DMS79 (cell line): ENCODE measurements at regions not wholly inside any gene's neighbourhood (a gene's known extent, or its start where the extent isn't known, plus 50 kb on each side); places are given as distances from the start of the nearest gene placed in this dataset.

Experiments
- DNase-seq: peaks from one replicate; lab custom pipeline; 2025; lab: John Stamatoyannopoulos, UW

GRCh38 chr10:28963539-28964221 lies 286.4 kb downstream of the BAMBI start:
- DNase-seq: no peak

DNA sequence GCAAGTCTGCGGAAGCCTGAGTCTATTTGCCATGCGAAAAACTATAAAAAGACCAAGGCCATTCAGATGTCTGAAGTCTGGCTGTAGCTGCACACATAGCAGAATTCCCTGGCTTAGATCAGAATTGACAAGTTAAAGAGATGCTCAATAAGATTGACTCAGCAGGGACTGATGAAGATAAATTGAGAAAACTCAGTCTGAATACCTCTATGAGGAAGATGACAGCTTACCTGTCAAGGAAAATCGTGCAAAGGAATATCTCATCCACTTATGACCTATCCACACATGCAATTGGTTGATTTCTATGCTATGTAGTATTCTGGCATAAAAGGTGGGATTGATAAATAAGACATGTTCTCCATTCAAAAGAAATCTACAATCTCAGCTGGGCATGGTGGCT lies 288.6 kb downstream of the BAMBI start:
- no peak for DNase-seq

DNA sequence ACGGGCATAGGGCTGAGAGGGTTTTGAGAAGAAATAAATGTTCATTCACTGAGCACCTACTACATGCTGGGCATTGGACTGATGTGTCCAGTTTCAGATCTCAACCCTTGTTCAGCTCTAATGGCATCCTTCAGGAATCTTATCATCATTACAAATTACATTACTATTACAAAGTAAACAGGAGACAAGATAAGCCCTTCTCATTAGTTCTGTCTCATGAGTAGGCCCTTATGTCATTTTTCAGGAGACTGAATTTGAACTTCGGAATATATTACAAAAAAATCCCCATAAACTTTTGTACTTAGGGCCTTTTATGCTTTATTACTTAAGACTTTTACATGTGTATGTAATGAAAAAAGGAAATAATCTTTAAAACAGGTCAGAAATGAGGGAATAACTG lies 289.7 kb downstream of the BAMBI start:
- no peak for DNase-seq

GRCh38 chr10:28969413-28969812 lies 292.1 kb downstream of the BAMBI start:
- no peak for DNase-seq

- DNase-seq: no peak
These were observed 292.9 kb downstream of the BAMBI start for GRCh38 chr10:28970231-28970630.

DNA sequence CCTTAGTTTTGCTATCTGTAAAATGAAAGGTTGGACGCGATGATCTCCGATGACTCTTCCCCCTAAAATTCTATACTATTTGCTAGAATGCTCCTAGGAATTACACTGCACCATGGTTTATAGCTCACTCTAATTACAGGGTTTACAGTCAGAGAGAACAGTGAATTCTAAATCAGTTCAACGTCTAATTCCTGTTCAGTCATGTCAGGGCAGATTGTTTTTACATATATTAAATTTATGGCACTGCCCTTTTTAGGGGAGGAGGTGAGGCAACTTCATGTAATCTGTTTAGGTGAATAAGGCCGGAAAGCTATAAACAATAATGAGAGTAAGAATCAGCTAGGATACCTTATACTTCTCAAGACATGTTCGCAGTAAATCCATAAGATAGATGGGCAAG lies 293.9 kb downstream of the BAMBI start:
- DNase-seq: no peak

- no peak for DNase-seq
These were observed 294.4 kb downstream of the BAMBI start for GRCh38 chr10:28971764-28972163.

DNA sequence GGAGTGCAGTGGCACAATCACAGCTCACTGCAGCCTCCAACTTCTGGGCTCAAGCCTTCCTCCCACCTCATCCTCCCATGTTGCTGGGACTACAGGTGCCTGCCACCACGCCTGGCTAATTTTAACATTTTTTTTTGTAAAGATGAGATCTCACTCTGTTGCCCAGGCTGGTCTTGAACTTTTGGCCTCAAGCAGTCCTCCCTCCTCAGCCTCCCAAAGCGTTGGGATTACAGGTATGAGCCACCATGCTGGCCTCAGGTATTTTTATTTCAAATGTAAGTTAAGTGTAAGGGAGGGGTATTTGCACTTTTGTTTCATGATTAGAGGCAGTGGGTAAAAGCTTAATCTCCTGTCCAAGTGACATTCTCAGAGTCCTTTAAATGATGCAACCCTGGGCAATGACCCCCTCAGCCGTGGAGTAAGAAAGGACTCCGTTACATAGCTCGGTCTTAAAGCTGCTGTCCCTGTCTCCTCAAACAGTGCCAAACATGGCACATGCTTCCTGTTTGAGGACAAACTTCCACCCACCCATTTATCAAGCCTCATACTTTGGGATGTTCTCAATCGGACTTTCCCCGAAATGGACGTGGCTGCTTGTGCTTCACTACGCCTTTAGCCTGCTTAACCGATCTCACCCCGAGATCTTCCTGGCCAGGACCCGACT lies 296.1 kb downstream of the BAMBI start:
- DNase-seq: no peak

DNA sequence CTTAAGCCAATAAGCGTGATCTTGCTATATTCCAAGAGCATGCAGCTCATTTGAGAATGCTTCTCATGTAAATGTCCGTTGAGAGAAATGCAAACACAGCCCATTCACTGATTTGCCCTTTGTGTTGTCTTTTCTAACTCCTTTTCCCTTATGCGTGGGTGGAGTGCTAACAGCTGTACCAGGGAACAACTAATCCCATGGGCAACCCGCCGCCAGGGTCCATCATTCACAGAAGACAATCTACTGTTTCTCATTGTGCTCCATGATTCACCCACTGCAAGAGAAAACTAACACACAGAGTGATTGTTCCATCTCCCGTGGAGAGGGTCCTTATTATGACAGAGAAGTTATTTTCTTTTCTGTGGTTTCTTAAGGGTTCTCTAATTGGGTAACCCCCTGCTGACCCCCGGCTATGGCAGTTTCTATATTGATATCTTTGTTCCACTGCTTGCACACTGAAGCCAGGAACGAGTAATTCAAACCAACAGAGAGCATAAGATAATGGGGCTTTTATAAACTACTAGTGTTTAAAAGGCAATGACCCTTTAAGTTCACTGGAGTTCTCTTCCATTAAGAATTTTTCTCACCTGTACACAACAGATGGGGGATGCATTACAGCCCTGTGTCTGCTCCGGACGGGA lies 298.7 kb downstream of the BAMBI start:
- DNase-seq: peak; percentile 24

GRCh38 chr10:28977518-28977917 lies 300.2 kb downstream of the BAMBI start:
- DNase-seq: no peak

DNA sequence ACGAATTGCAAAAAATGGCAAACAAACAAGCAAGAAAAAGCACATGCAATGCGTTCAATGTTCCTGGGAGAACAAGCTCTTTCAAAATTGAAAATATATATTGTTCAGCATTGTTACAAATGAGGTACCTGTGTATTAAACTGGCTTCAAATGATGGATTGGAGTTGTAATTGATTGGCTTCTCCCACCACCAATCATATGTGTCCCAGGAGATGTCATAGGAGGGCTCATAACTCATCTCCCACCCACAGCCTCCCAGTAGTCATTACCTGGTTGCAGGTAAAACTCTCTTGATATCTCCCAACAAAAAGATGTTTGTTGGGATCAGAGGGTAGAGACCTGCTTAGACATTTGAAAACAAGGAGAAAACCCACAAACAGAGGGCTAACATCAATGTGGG lies 302.9 kb downstream of the BAMBI start:
- no peak for DNase-seq

DNA sequence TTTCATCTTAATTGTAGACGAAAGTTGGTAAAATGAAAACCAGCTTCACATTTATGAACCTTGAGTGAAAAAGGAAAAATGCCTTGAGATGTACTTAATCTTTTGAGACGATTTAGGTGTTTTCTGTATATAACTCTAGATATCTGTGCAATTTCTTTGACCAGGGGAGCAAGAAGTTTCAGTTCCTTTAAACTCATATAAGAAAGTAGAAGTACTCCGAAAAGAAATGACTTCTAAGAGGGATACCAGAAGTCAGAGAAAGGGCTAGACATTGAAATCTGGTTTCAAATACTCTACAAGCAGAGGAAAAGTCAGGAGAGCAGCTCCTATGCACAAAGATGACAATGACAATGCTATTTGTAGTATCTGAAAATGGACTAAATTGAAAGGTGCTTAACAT lies 303.7 kb downstream of the BAMBI start:
- DNase-seq: no peak

- DNase-seq: no peak
These were observed 305.7 kb downstream of the BAMBI start for GRCh38 chr10:28982974-28983373.

- DNase-seq: no peak
These were observed 305.1 kb upstream of the LYZL1 start for GRCh38 chr10:28983799-28984198.

GRCh38 chr10:28984431-28984830 lies 304.4 kb upstream of the LYZL1 start:
- DNase-seq: no peak

GRCh38 chr10:28985137-28985885 lies 303.6 kb upstream of the LYZL1 start:
- no peak for DNase-seq

- DNase-seq: no peak
These were observed 302.6 kb upstream of the LYZL1 start for GRCh38 chr10:28986117-28986792.

DNA sequence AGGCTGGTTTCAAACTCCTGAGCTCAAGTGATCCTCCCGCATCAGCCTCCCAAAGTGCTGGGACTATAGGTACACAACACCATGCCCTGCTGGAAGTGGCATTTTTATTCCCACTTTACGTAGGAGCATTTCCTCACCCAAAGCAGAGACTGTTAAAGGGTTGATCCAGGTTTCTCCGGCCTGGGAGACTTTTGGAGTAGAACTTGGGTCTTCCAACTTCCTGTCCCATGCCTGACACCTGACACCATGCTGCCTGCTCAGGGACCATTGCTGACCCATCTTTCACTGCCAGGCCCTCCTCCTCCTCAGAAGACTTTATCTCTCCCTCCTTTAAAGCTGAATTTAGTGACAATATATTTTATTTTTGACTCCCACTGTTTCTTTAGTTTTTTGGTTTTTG lies 302.0 kb upstream of the LYZL1 start:
- DNase-seq: no peak

- no peak for DNase-seq
These were observed 301.1 kb upstream of the LYZL1 start for GRCh38 chr10:28987555-28988320.

GRCh38 chr10:28988980-28989379 lies 299.9 kb upstream of the LYZL1 start:
- DNase-seq: no peak
